PC-3 (cell line): ENCODE measurements at regions not wholly inside any gene's neighbourhood (a gene's known extent, or its start where the extent isn't known, plus 50 kb on each side); places are given as distances from the start of the nearest gene placed in this dataset.

Experiments used
- ATAC-seq: fragments of 200-7000 bp; cut with Tn5 transposase; 2 replicates; pipeline ENCODE4 v1.9.1; 2020; ENCODE audit warnings: mild to moderate bottlenecking, moderate library complexity
- BruUV-seq: library from RNA; stranded (reverse); fragments of 400-500 nt; replicated peaks from 2 replicates; lab custom pipeline; 2021; lab: Mats Ljungman, UMichigan
- CTCF ChIA-PET: fragments of 300-600 bp; sonication (Branson Sonifier 250); formaldehyde crosslinking; loops from one replicate; lab custom pipeline; 2022; ENCODE audit warnings: antibody characterized with exemption; lab: Charles Lee
- POLR2A ChIA-PET: fragments of 300-600 bp; sonication (Branson Sonifier 250); formaldehyde crosslinking; loops from one replicate; lab custom pipeline; 2022; ENCODE audit warnings: antibody characterized with exemption; ENCODE audit not compliant: unreplicated experiment; lab: Charles Lee
- DNase-seq: peaks from one replicate; pipeline ENCODE4 v3.0.0-alpha.2; 2015
- H2AFZ ChIP-seq: fragments of 300-600 bp; sonication (generic); 2 replicates; pipeline ENCODE4 v1.6.0; 2016; ENCODE audit warnings: antibody characterized with exemption, low read length
- H3F3A ChIP-seq: fragments of 300-600 bp; sonication (generic); one replicate; pipeline ENCODE4 v1.6.0; 2017; ENCODE audit warnings: antibody characterized with exemption, low read length, control low read depth, mild to moderate bottlenecking; ENCODE audit not compliant: unreplicated experiment
- H3K27ac ChIP-seq: fragments of 300-600 bp; sonication (generic); 2 replicates; pipeline ENCODE4 v1.5.1; 2016; ENCODE audit warnings: mild to moderate bottlenecking, low read length
- H3K27me3 ChIP-seq: fragments of 300-600 bp; sonication (generic); 2 replicates; pipeline ENCODE4 v1.6.1; 2016; ENCODE audit warnings: low read length, mixed read lengths
- H3K36me3 ChIP-seq: fragments of 300-600 bp; sonication (generic); 2 replicates; pipeline ENCODE4 v1.6.1; 2016; ENCODE audit warnings: low read depth, mixed run types, low read length, mixed read lengths
- H3K4me1 ChIP-seq: fragments of 300-600 bp; sonication (generic); 2 replicates; pipeline ENCODE4 v1.5.1; 2016; ENCODE audit warnings: low read length; ENCODE audit not compliant: insufficient read depth
- H3K4me2 ChIP-seq: fragments of 300-600 bp; sonication (generic); 2 replicates; pipeline ENCODE4 v1.6.0; 2016; ENCODE audit warnings: low read length
- H3K4me3 ChIP-seq: fragments of 300-600 bp; sonication (generic); 2 replicates; pipeline ENCODE4 v1.5.1; 2016; ENCODE audit warnings: mild to moderate bottlenecking, low read length, mixed read lengths
- H3K79me2 ChIP-seq: fragments of 300-600 bp; sonication (generic); 2 replicates; pipeline ENCODE4 v1.6.1; 2017; ENCODE audit warnings: low read length, mixed read lengths
- H3K9ac ChIP-seq: fragments of 300-600 bp; sonication (generic); 2 replicates; pipeline ENCODE4 v1.6.0; 2016; ENCODE audit warnings: mild to moderate bottlenecking, low read length
- H3K9me2 ChIP-seq: fragments of 300-600 bp; sonication (generic); replicated peaks from 2 replicates; pipeline ENCODE4 v1.6.1; 2016; ENCODE audit warnings: mixed run types, low read length, mixed read lengths
- H3K9me3 ChIP-seq: fragments of 300-600 bp; sonication (generic); 2 replicates; pipeline ENCODE4 v1.6.1; 2016; ENCODE audit warnings: low read length, mixed read lengths
- H4K20me1 ChIP-seq: fragments of 300-600 bp; sonication (generic); 2 replicates; pipeline ENCODE4 v1.6.1; 2016; ENCODE audit warnings: low read length, mixed read lengths
- EZH2 ChIP-seq: fragments of 300-600 bp; sonication (generic); IDR thresholded peaks from one replicate; pipeline ENCODE4 v1.6.1; 2017; ENCODE audit warnings: antibody characterized with exemption, mild to moderate bottlenecking, low read length; ENCODE audit not compliant: unreplicated experiment
- EZH2phosphoT487 ChIP-seq: fragments of 300-600 bp; sonication (generic); IDR thresholded peaks from 2 replicates; pipeline ENCODE4 v1.6.1; 2018; ENCODE audit warnings: mild to moderate bottlenecking, antibody characterized with exemption, low read length, borderline replicate concordance
- intact Hi-C: fragments of 100-400 bp; cut with micrococcal nuclease; formaldehyde crosslinking; loops from 2 replicates; pipeline ENCODE4 v1.9.0; 2023
- TF ChIP-seq, protein P1 (sequence below): fragments of 300-600 bp; sonication (generic); conservative IDR thresholded peaks from 2 replicates; pipeline ENCODE4 v1.5.1; 2017; ENCODE audit warnings: antibody characterized with exemption, low read depth, mild to moderate bottlenecking, low read length

DNA sequence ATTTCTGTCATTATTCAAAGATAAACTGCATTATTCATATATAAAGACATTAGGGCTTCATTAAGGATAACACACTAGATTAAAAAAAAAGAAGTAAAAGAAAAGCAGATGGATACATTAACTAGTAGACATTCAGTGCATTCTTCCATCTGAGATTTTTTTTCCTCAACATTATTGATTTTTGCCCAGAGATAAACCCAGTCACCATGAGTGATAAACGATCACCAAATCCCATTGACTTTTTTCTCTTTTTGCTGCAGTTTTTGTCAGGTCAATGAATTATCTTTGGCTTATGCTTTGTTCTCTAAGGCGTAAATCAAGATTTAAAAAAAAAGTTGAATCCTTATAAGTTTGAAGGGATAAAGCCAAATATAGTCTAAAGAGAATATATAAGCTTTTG lies 925.0 kb downstream of the GBE1 start:
- no peaks in the 10 kb centered on the region for H3K79me2 ChIP-seq
- intact Hi-C loops, result no loop called here
- no peaks in the 10 kb centered on the region for H3K4me1 ChIP-seq
- no peak overlapping the region for H3K4me2 ChIP-seq
- H3K9me3 ChIP-seq, result 0 out of 2 replicates have a peak, but pooled peaks cover 3% of the 10 kb centered on the region
- H3K9ac ChIP-seq, result no peak overlapping the region
- TF ChIP-seq EZH2phosphoT487 (no peak), EZH2 (no peak)
- TF ChIP-seq, protein P1, sequence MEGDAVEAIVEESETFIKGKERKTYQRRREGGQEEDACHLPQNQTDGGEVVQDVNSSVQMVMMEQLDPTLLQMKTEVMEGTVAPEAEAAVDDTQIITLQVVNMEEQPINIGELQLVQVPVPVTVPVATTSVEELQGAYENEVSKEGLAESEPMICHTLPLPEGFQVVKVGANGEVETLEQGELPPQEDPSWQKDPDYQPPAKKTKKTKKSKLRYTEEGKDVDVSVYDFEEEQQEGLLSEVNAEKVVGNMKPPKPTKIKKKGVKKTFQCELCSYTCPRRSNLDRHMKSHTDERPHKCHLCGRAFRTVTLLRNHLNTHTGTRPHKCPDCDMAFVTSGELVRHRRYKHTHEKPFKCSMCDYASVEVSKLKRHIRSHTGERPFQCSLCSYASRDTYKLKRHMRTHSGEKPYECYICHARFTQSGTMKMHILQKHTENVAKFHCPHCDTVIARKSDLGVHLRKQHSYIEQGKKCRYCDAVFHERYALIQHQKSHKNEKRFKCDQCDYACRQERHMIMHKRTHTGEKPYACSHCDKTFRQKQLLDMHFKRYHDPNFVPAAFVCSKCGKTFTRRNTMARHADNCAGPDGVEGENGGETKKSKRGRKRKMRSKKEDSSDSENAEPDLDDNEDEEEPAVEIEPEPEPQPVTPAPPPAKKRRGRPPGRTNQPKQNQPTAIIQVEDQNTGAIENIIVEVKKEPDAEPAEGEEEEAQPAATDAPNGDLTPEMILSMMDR, result no peak
- H2AFZ ChIP-seq, result no peak overlapping the region
- BruUV-seq, result no TSS peak
- ChIA-PET CTCF (no interaction called here), POLR2A (no interaction called here)
- no peaks in the 10 kb centered on the region for H3K36me3 ChIP-seq
- no peaks in the 10 kb centered on the region for H3K27me3 ChIP-seq
- no peaks in the 10 kb centered on the region for H3F3A ChIP-seq
- no peak for DNase-seq
- ATAC-seq, result no peak
- H3K27ac ChIP-seq, result no peak overlapping the region
- no peak overlapping the region for H3K4me3 ChIP-seq
- no peaks in the 10 kb centered on the region for H3K9me2 ChIP-seq
- no peaks in the 10 kb centered on the region for H4K20me1 ChIP-seq

DNA sequence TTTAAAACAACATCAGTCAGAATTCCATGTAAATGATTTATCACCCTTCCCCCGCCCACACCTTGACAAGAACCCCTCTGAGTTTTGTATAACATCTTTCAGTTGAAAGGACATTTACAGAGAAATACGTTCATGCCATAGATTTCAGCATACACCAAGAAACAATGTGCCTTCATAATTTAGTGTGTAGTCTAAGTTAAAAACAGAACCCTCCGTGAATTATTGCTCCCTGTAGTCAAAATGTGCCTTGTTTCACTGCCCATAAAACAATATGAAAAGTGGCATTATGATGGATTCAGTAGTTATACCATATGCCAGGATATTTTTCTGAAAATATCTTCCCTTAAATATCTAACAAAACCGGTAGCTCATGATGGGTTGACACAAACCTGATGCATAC lies 953.9 kb downstream of the GBE1 start:
- no peak overlapping the region for H3K4me2 ChIP-seq
- TF ChIP-seq, protein P1, result no peak
- TF ChIP-seq EZH2phosphoT487, result no peak
- no peak for TF ChIP-seq EZH2
- no peaks in the 10 kb centered on the region for H3K9me3 ChIP-seq
- intact Hi-C loops, result no loop called here
- H3K9me2 ChIP-seq, result no peaks in the 10 kb centered on the region
- POLR2A ChIA-PET, result no interaction called here
- H3K27me3 ChIP-seq, result no peaks in the 10 kb centered on the region
- DNase-seq, result no peak
- H3F3A ChIP-seq, result no peaks in the 10 kb centered on the region
- no peak overlapping the region for H3K9ac ChIP-seq
- no peaks in the 10 kb centered on the region for H3K79me2 ChIP-seq
- no peaks in the 10 kb centered on the region for H3K36me3 ChIP-seq
- no peak for ATAC-seq
- BruUV-seq, result no TSS peak
- CTCF ChIA-PET, result no interaction called here
- no peak overlapping the region for H2AFZ ChIP-seq
- no peak overlapping the region for H3K4me3 ChIP-seq
- H4K20me1 ChIP-seq, result no peaks in the 10 kb centered on the region
- H3K4me1 ChIP-seq, result no peaks in the 10 kb centered on the region
- no peak overlapping the region for H3K27ac ChIP-seq

DNA sequence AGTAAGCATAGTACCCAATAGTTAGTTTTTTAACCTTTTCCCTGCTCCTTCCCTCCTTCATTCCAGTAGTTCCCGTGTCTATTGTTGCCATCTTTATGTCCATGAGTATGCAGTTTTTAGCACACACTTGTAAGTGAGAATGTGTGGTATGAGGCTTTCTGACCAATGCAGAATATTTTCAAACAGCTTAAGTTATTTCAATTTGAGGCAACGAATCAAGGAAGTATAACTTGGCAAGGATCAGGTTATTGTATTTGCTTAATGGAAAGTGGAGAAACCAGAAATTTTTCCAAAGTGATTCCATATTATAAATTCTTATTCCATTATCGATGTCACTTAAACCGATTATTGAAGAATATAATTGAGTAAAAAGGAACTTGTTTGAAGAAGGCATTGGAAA lies 954.8 kb downstream of the GBE1 start:
- Histone ChIP-seq H2AFZ (no peak overlapping the region), H3K9me3 (no peaks in the 10 kb centered on the region), H4K20me1 (no peaks in the 10 kb centered on the region), H3K4me2 (no peak overlapping the region), H3K9me2 (no peaks in the 10 kb centered on the region), H3K36me3 (no peaks in the 10 kb centered on the region), H3K27me3 (no peaks in the 10 kb centered on the region), H3K27ac (no peak overlapping the region), H3K4me1 (no peaks in the 10 kb centered on the region), H3K79me2 (no peaks in the 10 kb centered on the region), H3K9ac (no peak overlapping the region), H3K4me3 (no peak overlapping the region), H3F3A (no peaks in the 10 kb centered on the region)
- TF ChIP-seq, protein P1, result no peak
- intact Hi-C loops, result no loop called here
- ChIA-PET POLR2A (no interaction called here), CTCF (no interaction called here)
- ATAC-seq, result no peak
- no TSS peak for BruUV-seq
- no peak for DNase-seq
